DOHH2 (cell line): ENCODE measurements at regions not wholly inside any gene's neighbourhood (a gene's known extent, or its start where the extent isn't known, plus 50 kb on each side); places are given as distances from the start of the nearest gene placed in this dataset.

Experiments used
- EZH2phosphoT487 ChIP-seq: fragments of 200-600 bp; sonication (generic); IDR thresholded peaks from 2 replicates; pipeline ENCODE4 v1.6.1; 2017; ENCODE audit warnings: borderline replicate concordance, mild to moderate bottlenecking, antibody characterized with exemption, low read length, moderate library complexity, mixed read lengths
- TF ChIP-seq, protein P1 (sequence below): fragments of 200-600 bp; sonication (generic); IDR thresholded peaks from one replicate; pipeline ENCODE4 v1.5.1; 2014; ENCODE audit warnings: antibody characterized with exemption, mild to moderate bottlenecking, low read depth, low read length; ENCODE audit not compliant: poor library complexity, severe bottlenecking

- TF ChIP-seq, protein P1, sequence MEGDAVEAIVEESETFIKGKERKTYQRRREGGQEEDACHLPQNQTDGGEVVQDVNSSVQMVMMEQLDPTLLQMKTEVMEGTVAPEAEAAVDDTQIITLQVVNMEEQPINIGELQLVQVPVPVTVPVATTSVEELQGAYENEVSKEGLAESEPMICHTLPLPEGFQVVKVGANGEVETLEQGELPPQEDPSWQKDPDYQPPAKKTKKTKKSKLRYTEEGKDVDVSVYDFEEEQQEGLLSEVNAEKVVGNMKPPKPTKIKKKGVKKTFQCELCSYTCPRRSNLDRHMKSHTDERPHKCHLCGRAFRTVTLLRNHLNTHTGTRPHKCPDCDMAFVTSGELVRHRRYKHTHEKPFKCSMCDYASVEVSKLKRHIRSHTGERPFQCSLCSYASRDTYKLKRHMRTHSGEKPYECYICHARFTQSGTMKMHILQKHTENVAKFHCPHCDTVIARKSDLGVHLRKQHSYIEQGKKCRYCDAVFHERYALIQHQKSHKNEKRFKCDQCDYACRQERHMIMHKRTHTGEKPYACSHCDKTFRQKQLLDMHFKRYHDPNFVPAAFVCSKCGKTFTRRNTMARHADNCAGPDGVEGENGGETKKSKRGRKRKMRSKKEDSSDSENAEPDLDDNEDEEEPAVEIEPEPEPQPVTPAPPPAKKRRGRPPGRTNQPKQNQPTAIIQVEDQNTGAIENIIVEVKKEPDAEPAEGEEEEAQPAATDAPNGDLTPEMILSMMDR = no peak
- no peak for TF ChIP-seq EZH2phosphoT487
Measured at GRCh38 chr10:111267673-111268072, 190.8 kb downstream of the ADRA2A start.
